GM13977 (cell line): ENCODE measurements at regions not wholly inside any gene's neighbourhood (a gene's known extent, or its start where the extent isn't known, plus 50 kb on each side); places are given as distances from the start of the nearest gene placed in this dataset.

Experiments
- DNase-seq: peaks from one replicate; pipeline ENCODE4 v3.0.0; 2012; ENCODE audit warnings: low spot score
- CTCF ChIP-seq: IDR thresholded peaks from 2 replicates; pipeline ENCODE4 v1.5.1; 2012; ENCODE audit warnings: mild to moderate bottlenecking, control low read depth; ENCODE audit not compliant: insufficient read depth; ENCODE audit errors: extremely low read depth, missing control alignments
- in situ Hi-C: fragments of 300-500 bp; cut with MboI; formaldehyde crosslinking; loops from one replicate; pipeline ENCODE4 v1.12.0; 2022; ENCODE audit warnings: low sequenced_read_pairs, low pct_unique_long_range_greater_than_20kb, mixed read lengths, inconsistent platforms; ENCODE audit not compliant: unreplicated experiment

GRCh38 chr4:62683799-62684566, 1483.9 kb downstream of the ADGRL3 start:
- DNase-seq: no peak
- TF ChIP-seq CTCF: no peak
- in situ Hi-C loops: no loop called here

GRCh38 chr4:62676962-62677361, 1476.8 kb downstream of the ADGRL3 start:
- in situ Hi-C loops: no loop called here
- DNase-seq: no peak
- no peak for TF ChIP-seq CTCF

GRCh38 chr4:62670514-62670913, 1470.4 kb downstream of the ADGRL3 start:
- TF ChIP-seq CTCF: no peak
- in situ Hi-C loops: no loop called here
- no peak for DNase-seq

- in situ Hi-C loops: no loop called here
- DNase-seq: no peak
- no peak for TF ChIP-seq CTCF
Observed at GRCh38 chr4:62661821-62662220, 1461.7 kb downstream of the ADGRL3 start.

- in situ Hi-C loops: no loop called here
- DNase-seq: no peak
- no peak for TF ChIP-seq CTCF
Observed at GRCh38 chr4:62656006-62656405, 1455.9 kb downstream of the ADGRL3 start.

- TF ChIP-seq CTCF: peak; percentile 47
- in situ Hi-C loops: no loop called here
- DNase-seq: no peak
Observed at GRCh38 chr4:62644372-62644771, 1444.2 kb downstream of the ADGRL3 start.
